Thyroid gland (tissue), 4 donors: ENCODE measurements at regions not wholly inside any gene's neighbourhood (a gene's known extent, or its start where the extent isn't known, plus 50 kb on each side); places are given as distances from the start of the nearest gene placed in this dataset.

Source experiments
- DNase-seq, 2 donors: peaks; one replicate each; pipeline ENCODE4 v3.0.0-alpha.2; 2019
- H3K27ac ChIP-seq, 3 donors: fragments of 200-600 bp; sonication (generic); 1 replicate in 2 of 3; 2 replicates in 1 of 3; pipeline ENCODE4 v1.5.1; 2016 to 2019; ENCODE audit warnings: mild to moderate bottlenecking in 1 of 3, moderate library complexity in 1 of 3
- H3K27me3 ChIP-seq: fragments of 200-600 bp; sonication (generic); one replicate; pipeline ENCODE4 v1.5.1; 2019
- H3K36me3 ChIP-seq, 2 donors: fragments of 200-600 bp; sonication (generic); one replicate each; pipeline ENCODE4 v1.5.1; 2016 to 2019
- H3K4me1 ChIP-seq, 2 donors: fragments of 200-600 bp; sonication (generic); one replicate each; pipeline ENCODE4 v1.5.1; 2017 to 2019
- H3K4me3 ChIP-seq, 3 donors: fragments of 200-600 bp; sonication (generic); replicated peaks in 1 of 3; 1 replicate in 2 of 3; 2 replicates in 1 of 3; pipeline ENCODE4 v1.5.1; 2016; ENCODE audit warnings: mild to moderate bottlenecking in 1 of 3
- H3K9me3 ChIP-seq: fragments of 200-600 bp; sonication (generic); one replicate; pipeline ENCODE4 v1.5.1; 2017
- POLR2A ChIP-seq, 2 donors: fragments of 450-650 bp; IDR thresholded peaks; one replicate each; pipeline ENCODE4 v1.6.1; 2017; ENCODE audit warnings: antibody characterized with exemption in 2 of 2, mild to moderate bottlenecking in 2 of 2, moderate library complexity in 1 of 2
- WGBS, 2 donors: methylation state at CpG; one replicate each; pipeline ENCODE4 v1.1.5; 2017; 5-methylcytosine and 5-hydroxymethylcytosine counted together
- intact Hi-C: fragments of 100-400 bp; cut with DNase I; formaldehyde crosslinking; loops from one replicate; pipeline ENCODE4 v1.15.1; 2023
- TF ChIP-seq, protein P1 (sequence below), 6 experiments: fragments of 200-600 bp in 3 of 6; fragments of 450-650 bp in 3 of 6; sonication (generic) in 3 of 6; IDR thresholded peaks; one replicate each; pipeline ENCODE4 v1.5.1; 2016 to 2019; ENCODE audit warnings: antibody characterized with exemption in 6 of 6, mild to moderate bottlenecking in 2 of 6, inconsistent platforms in 1 of 6, moderate library complexity in 1 of 6

- Histone ChIP-seq H3K9me3 (no peaks in the 10 kb centered on the region), H3K36me3 (no peaks in the 10 kb centered on the region), H3K4me3 (no peak overlapping the region), H3K4me1 (no peaks in the 10 kb centered on the region), H3K27ac (no peak overlapping the region), H3K27me3 (no peaks in the 10 kb centered on the region)
- TF ChIP-seq, protein P1, sequence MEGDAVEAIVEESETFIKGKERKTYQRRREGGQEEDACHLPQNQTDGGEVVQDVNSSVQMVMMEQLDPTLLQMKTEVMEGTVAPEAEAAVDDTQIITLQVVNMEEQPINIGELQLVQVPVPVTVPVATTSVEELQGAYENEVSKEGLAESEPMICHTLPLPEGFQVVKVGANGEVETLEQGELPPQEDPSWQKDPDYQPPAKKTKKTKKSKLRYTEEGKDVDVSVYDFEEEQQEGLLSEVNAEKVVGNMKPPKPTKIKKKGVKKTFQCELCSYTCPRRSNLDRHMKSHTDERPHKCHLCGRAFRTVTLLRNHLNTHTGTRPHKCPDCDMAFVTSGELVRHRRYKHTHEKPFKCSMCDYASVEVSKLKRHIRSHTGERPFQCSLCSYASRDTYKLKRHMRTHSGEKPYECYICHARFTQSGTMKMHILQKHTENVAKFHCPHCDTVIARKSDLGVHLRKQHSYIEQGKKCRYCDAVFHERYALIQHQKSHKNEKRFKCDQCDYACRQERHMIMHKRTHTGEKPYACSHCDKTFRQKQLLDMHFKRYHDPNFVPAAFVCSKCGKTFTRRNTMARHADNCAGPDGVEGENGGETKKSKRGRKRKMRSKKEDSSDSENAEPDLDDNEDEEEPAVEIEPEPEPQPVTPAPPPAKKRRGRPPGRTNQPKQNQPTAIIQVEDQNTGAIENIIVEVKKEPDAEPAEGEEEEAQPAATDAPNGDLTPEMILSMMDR (IDR thresholded peaks at IDR 0.05), result no peak
- TF ChIP-seq POLR2A (IDR thresholded peaks at IDR 0.05), result no peak
- intact Hi-C loops, result no loop called here
- DNase-seq, result peak; percentile 15 to 25
- 39 to 56% methylated on average over 23 of the region's 23 CpGs for WGBS, 2 donors
Observed at GRCh38 chr10:28897617-28898464, 220.5 kb downstream of the BAMBI start.

- H3K27ac ChIP-seq, result no peak overlapping the region
- H3K4me1 ChIP-seq, result no peaks in the 10 kb centered on the region
- H3K9me3 ChIP-seq, result no peaks in the 10 kb centered on the region
- H3K27me3 ChIP-seq, result no peaks in the 10 kb centered on the region
- DNase-seq, result no peak
- H3K36me3 ChIP-seq, result no peaks in the 10 kb centered on the region
- intact Hi-C loops, result no loop called here
- TF ChIP-seq, protein P1 (IDR thresholded peaks at IDR 0.05), result no peak
- no peak for TF ChIP-seq POLR2A (IDR thresholded peaks at IDR 0.05)
- no peak overlapping the region for H3K4me3 ChIP-seq
- WGBS, 2 donors, result 86 to 97% methylated on average over 3 of the region's 3 CpGs
Observed at GRCh38 chr10:28902215-28902614, 224.9 kb downstream of the BAMBI start.

DNA sequence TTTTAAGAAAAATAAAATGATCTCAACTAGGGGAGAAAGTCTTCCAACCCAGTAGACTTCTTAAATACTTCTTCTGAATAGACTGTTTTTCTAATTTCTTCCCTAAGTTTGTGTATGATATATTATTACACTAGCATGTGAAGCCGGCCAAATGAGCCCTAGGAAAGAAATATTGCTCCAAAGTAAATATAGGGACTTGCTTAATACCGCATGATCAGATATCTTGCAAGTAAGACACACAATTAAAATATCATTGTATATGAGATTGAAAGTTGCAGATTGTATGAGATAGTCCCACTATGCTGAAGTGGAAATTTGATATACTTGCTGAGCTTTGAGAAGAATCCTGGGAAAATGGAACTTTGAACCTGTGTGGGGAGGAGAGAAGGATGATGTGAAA, 225.7 kb downstream of the BAMBI start:
- H3K27ac ChIP-seq, result no peak overlapping the region
- H3K9me3 ChIP-seq, result no peaks in the 10 kb centered on the region
- no peaks in the 10 kb centered on the region for H3K27me3 ChIP-seq
- no peaks in the 10 kb centered on the region for H3K4me1 ChIP-seq
- TF ChIP-seq POLR2A (IDR thresholded peaks at IDR 0.05), result no peak
- TF ChIP-seq, protein P1 (IDR thresholded peaks at IDR 0.05), result no peak
- 73 to 90% methylated on average over 2 of the region's 2 CpGs for WGBS, 2 donors
- H3K4me3 ChIP-seq, result no peak overlapping the region
- H3K36me3 ChIP-seq, result no peaks in the 10 kb centered on the region
- intact Hi-C loops, result no loop called here
- no peak for DNase-seq

GRCh38 chr10:28903736-28904135, 226.4 kb downstream of the BAMBI start:
- intact Hi-C loops, result no loop called here
- H3K27me3 ChIP-seq, result no peaks in the 10 kb centered on the region
- H3K36me3 ChIP-seq, result no peaks in the 10 kb centered on the region
- no peaks in the 10 kb centered on the region for H3K4me1 ChIP-seq
- H3K27ac ChIP-seq, result no peak overlapping the region
- DNase-seq, result no peak
- no peak overlapping the region for H3K4me3 ChIP-seq
- TF ChIP-seq, protein P1 (IDR thresholded peaks at IDR 0.05), result no peak
- TF ChIP-seq POLR2A (IDR thresholded peaks at IDR 0.05), result no peak
- H3K9me3 ChIP-seq, result no peaks in the 10 kb centered on the region
- WGBS, 2 donors, result 79 to 80% methylated on average over 6 of the region's 6 CpGs

- DNase-seq, result no peak
- no peak for TF ChIP-seq POLR2A (IDR thresholded peaks at IDR 0.05)
- TF ChIP-seq, protein P1 (IDR thresholded peaks at IDR 0.05), result no peak
- WGBS, 2 donors, result 83 to 90% methylated on average over 5 of the region's 5 CpGs
Observed at GRCh38 chr10:28905371-28905770, 228.1 kb downstream of the BAMBI start.

More at GRCh38 chr10:28905371-28905770, 228.1 kb downstream of the BAMBI start:
- no peak overlapping the region for H3K27ac ChIP-seq
- no peaks in the 10 kb centered on the region for H3K4me1 ChIP-seq
- H3K9me3 ChIP-seq, result no peaks in the 10 kb centered on the region
- intact Hi-C loops, result no loop called here
- H3K4me3 ChIP-seq, result no peak overlapping the region
- H3K27me3 ChIP-seq, result no peaks in the 10 kb centered on the region
- no peaks in the 10 kb centered on the region for H3K36me3 ChIP-seq
